GM23338 (cell line): ENCODE measurements at regions not wholly inside any gene's neighbourhood (a gene's known extent, or its start where the extent isn't known, plus 50 kb on each side); places are given as distances from the start of the nearest gene placed in this dataset.

ENCODE experiments used
- ATAC-seq: fragments of 200-7000 bp; cut with Tn5 transposase; 3 replicates; pipeline ENCODE4 v1.9.1; 2020
- DNase-seq: peaks from one replicate; pipeline ENCODE4 v3.0.0-alpha.2; 2015; ENCODE audit warnings: low spot score
- H2AFZ ChIP-seq: fragments of 200-600 bp; sonication (generic); 2 replicates; pipeline ENCODE4 v1.8.0; 2016; ENCODE audit warnings: antibody characterized with exemption, mild to moderate bottlenecking, moderate library complexity
- H3F3A ChIP-seq: fragments of 200-600 bp; sonication (generic); replicated peaks from 2 replicates; pipeline ENCODE4 v1.8.0; 2017; ENCODE audit warnings: antibody characterized with exemption, mixed run types, low read depth
- H3K27ac ChIP-seq: fragments of 200-600 bp; sonication (generic); 2 replicates; pipeline ENCODE4 v1.6.1; 2016; ENCODE audit warnings: low read depth
- H3K27me3 ChIP-seq: fragments of 200-600 bp; sonication (generic); 2 replicates; pipeline ENCODE4 v1.8.0; 2016; ENCODE audit warnings: mild to moderate bottlenecking, mixed run types, moderate library complexity; ENCODE audit not compliant: insufficient read depth
- H3K36me3 ChIP-seq: fragments of 200-600 bp; sonication (generic); 2 replicates; pipeline ENCODE4 v1.8.0; 2016; ENCODE audit warnings: mild to moderate bottlenecking; ENCODE audit not compliant: insufficient read depth
- H3K4me1 ChIP-seq: fragments of 200-600 bp; sonication (generic); 2 replicates; pipeline ENCODE4 v1.8.0; 2016; ENCODE audit warnings: mild to moderate bottlenecking, moderate library complexity; ENCODE audit not compliant: insufficient read depth
- H3K4me2 ChIP-seq: fragments of 200-600 bp; sonication (generic); 2 replicates; pipeline ENCODE4 v1.7.1; 2017; ENCODE audit warnings: mixed run types
- H3K4me3 ChIP-seq: fragments of 200-600 bp; sonication (generic); 2 replicates; pipeline ENCODE4 v1.6.1; 2016; ENCODE audit warnings: mixed run types
- H3K79me2 ChIP-seq: fragments of 200-600 bp; sonication (generic); replicated peaks from 2 replicates; pipeline ENCODE4 v1.8.0; 2017; ENCODE audit warnings: mild to moderate bottlenecking; ENCODE audit not compliant: insufficient read depth
- H3K9me2 ChIP-seq: fragments of 200-600 bp; sonication (generic); 2 replicates; pipeline ENCODE4 v1.8.0; 2017; ENCODE audit not compliant: insufficient read depth
- H4K20me1 ChIP-seq: fragments of 200-600 bp; sonication (generic); replicated peaks from 2 replicates; pipeline ENCODE4 v1.8.0; 2017; ENCODE audit warnings: mild to moderate bottlenecking; ENCODE audit not compliant: insufficient read depth
- H3K27ac Mint-ChIP-seq: 2 replicates; pipeline ENCODE4 v1.8.0; 2020; ENCODE audit warnings: inconsistent platforms, mild to moderate bottlenecking, moderate library complexity, mixed read lengths
- H3K27me3 Mint-ChIP-seq: 3 replicates; pipeline ENCODE4 v1.8.0; 2022; ENCODE audit warnings: low read depth, mild to moderate bottlenecking, moderate library complexity, mixed read lengths, inconsistent platforms; ENCODE audit not compliant: insufficient read depth, poor library complexity
- H3K36me3 Mint-ChIP-seq: 3 replicates; pipeline ENCODE4 v1.8.0; 2021; ENCODE audit warnings: low read depth, mild to moderate bottlenecking, inconsistent platforms, moderate library complexity, mixed read lengths
- H3K4me1 Mint-ChIP-seq: 3 replicates; pipeline ENCODE4 v1.8.0; 2020; ENCODE audit warnings: mild to moderate bottlenecking, inconsistent platforms, mixed read lengths
- H3K4me3 Mint-ChIP-seq: 3 replicates; pipeline ENCODE4 v1.8.0; 2021; ENCODE audit warnings: moderate library complexity, mild to moderate bottlenecking, inconsistent platforms, mixed read lengths
- H3K9me3 Mint-ChIP-seq: 3 replicates; pipeline ENCODE4 v1.8.0; 2020; ENCODE audit warnings: moderate library complexity, mild to moderate bottlenecking, inconsistent platforms, mixed read lengths
- CREB1 ChIP-seq: fragments of 250-450 bp; sonication (Bioruptor Pico); IDR thresholded peaks from 2 replicates; pipeline ENCODE4 v1.5.0; 2020; ENCODE audit warnings: low read depth, mild to moderate bottlenecking, moderate library complexity
- EZH2 ChIP-seq: fragments of 200-600 bp; sonication (generic); IDR thresholded peaks from one replicate; pipeline ENCODE4 v1.8.0; 2017; ENCODE audit warnings: antibody characterized with exemption, mild to moderate bottlenecking, low read depth; ENCODE audit not compliant: unreplicated experiment
- EZH2phosphoT487 ChIP-seq: fragments of 200-600 bp; sonication (generic); IDR thresholded peaks from one replicate; pipeline ENCODE4 v1.8.1; 2018; ENCODE audit warnings: antibody characterized with exemption; ENCODE audit not compliant: unreplicated experiment
- JUNB ChIP-seq: IDR thresholded peaks from one replicate; pipeline ENCODE4 v1.6.1; 2016; ENCODE audit warnings: antibody characterized with exemption; ENCODE audit not compliant: unreplicated experiment
- NANOG ChIP-seq: IDR thresholded peaks from 2 replicates; pipeline ENCODE4 v1.6.1; 2016; ENCODE audit warnings: antibody characterized with exemption, borderline replicate concordance
- POLR2AphosphoS5 ChIP-seq: IDR thresholded peaks from 2 replicates; pipeline ENCODE4 v1.6.1; 2016; ENCODE audit warnings: antibody characterized with exemption, low read depth
- STAT1 ChIP-seq: IDR thresholded peaks from one replicate; pipeline ENCODE4 v1.6.1; 2016; ENCODE audit warnings: antibody characterized with exemption; ENCODE audit not compliant: unreplicated experiment
- ZNF114 ChIP-seq: fragments of 250-450 bp; sonication (Bioruptor Pico); IDR thresholded peaks from 2 replicates; pipeline ENCODE4 v1.5.0; 2020; ENCODE audit warnings: mild to moderate bottlenecking, moderate library complexity
- ZNF331 ChIP-seq: fragments of 250-450 bp; sonication (Bioruptor Pico); IDR thresholded peaks from 2 replicates; pipeline ENCODE4 v1.5.0; 2020; ENCODE audit warnings: low read depth, mild to moderate bottlenecking, moderate library complexity
- TF ChIP-seq, protein P1 (sequence below): IDR thresholded peaks from one replicate; pipeline ENCODE4 v1.6.1; 2018; ENCODE audit warnings: antibody characterized with exemption; ENCODE audit not compliant: unreplicated experiment
- TF ChIP-seq, protein P2 (sequence below), 2 experiments: fragments of 200-600 bp in 1 of 2; sonication (generic) in 1 of 2; conservative IDR thresholded peaks; 2 replicates each; pipeline versions ENCODE4 v1.5.1 to v1.6.1; 2016 to 2017; ENCODE audit warnings: antibody characterized with exemption in 2 of 2, low read depth in 2 of 2, mild to moderate bottlenecking in 2 of 2, moderate library complexity in 1 of 2
- TF ChIP-seq, protein P3 (sequence below): fragments of 250-450 bp; sonication (Bioruptor Pico); IDR thresholded peaks from 2 replicates; pipeline ENCODE4 v1.5.0; 2020; ENCODE audit warnings: mild to moderate bottlenecking, moderate library complexity
- TF ChIP-seq, protein P4 (sequence below): IDR thresholded peaks from 2 replicates; pipeline ENCODE4 v1.6.1; 2016; ENCODE audit warnings: antibody characterized with exemption

DNA sequence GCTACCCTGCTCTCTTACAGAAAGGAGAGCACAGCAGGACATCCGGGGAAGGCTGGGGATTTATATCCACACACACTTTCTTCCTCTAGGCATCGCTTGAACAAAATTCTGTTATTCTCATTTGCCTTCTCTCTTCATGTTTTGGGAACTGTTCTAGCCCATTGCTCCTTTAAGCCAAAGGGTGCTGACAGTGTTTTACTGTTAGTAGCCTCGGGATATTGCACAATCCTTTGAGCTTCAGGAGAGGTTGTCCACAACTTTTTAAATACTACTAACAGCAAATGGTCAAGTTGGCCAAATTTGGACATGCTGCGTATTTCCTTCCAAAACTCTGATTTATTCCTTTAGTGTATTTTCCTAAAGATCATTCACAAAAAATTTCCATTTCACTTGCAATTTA lies 579.2 kb upstream of the RGS18 start:
- Histone ChIP-seq H3K4me2 (no peak overlapping the region), H3K9me2 (no peaks in the 10 kb centered on the region; the same call in none of the 2 replicates), H3K4me3 (no peak overlapping the region), H2AFZ (no peak overlapping the region), H3K4me1 (no peaks in the 10 kb centered on the region), H3K27me3 (no peaks in the 10 kb centered on the region), H3K36me3 (no peaks in the 10 kb centered on the region), H3F3A (no peaks in the 10 kb centered on the region), H3K79me2 (no peaks in the 10 kb centered on the region), H3K27ac (no peak overlapping the region), H4K20me1 (no peaks in the 10 kb centered on the region)
- no peaks in the 10 kb centered on the region for H3K27me3 Mint-ChIP-seq
- no peak overlapping the region for H3K4me3 Mint-ChIP-seq
- H3K9me3 Mint-ChIP-seq = no peaks in the 10 kb centered on the region
- no peaks in the 10 kb centered on the region for H3K4me1 Mint-ChIP-seq
- TF ChIP-seq, protein P1, sequence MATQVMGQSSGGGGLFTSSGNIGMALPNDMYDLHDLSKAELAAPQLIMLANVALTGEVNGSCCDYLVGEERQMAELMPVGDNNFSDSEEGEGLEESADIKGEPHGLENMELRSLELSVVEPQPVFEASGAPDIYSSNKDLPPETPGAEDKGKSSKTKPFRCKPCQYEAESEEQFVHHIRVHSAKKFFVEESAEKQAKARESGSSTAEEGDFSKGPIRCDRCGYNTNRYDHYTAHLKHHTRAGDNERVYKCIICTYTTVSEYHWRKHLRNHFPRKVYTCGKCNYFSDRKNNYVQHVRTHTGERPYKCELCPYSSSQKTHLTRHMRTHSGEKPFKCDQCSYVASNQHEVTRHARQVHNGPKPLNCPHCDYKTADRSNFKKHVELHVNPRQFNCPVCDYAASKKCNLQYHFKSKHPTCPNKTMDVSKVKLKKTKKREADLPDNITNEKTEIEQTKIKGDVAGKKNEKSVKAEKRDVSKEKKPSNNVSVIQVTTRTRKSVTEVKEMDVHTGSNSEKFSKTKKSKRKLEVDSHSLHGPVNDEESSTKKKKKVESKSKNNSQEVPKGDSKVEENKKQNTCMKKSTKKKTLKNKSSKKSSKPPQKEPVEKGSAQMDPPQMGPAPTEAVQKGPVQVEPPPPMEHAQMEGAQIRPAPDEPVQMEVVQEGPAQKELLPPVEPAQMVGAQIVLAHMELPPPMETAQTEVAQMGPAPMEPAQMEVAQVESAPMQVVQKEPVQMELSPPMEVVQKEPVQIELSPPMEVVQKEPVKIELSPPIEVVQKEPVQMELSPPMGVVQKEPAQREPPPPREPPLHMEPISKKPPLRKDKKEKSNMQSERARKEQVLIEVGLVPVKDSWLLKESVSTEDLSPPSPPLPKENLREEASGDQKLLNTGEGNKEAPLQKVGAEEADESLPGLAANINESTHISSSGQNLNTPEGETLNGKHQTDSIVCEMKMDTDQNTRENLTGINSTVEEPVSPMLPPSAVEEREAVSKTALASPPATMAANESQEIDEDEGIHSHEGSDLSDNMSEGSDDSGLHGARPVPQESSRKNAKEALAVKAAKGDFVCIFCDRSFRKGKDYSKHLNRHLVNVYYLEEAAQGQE = no peak
- TF ChIP-seq EZH2phosphoT487 (no peak), POLR2AphosphoS5 (no peak), ZNF331 (CRISPR knock-in tag) (no peak), NANOG (no peak), STAT1 (no peak), EZH2 (no peak), ZNF114 (no peak), JUNB (no peak), CREB1 (CRISPR knock-in tag) (no peak)
- TF ChIP-seq, protein P2, sequence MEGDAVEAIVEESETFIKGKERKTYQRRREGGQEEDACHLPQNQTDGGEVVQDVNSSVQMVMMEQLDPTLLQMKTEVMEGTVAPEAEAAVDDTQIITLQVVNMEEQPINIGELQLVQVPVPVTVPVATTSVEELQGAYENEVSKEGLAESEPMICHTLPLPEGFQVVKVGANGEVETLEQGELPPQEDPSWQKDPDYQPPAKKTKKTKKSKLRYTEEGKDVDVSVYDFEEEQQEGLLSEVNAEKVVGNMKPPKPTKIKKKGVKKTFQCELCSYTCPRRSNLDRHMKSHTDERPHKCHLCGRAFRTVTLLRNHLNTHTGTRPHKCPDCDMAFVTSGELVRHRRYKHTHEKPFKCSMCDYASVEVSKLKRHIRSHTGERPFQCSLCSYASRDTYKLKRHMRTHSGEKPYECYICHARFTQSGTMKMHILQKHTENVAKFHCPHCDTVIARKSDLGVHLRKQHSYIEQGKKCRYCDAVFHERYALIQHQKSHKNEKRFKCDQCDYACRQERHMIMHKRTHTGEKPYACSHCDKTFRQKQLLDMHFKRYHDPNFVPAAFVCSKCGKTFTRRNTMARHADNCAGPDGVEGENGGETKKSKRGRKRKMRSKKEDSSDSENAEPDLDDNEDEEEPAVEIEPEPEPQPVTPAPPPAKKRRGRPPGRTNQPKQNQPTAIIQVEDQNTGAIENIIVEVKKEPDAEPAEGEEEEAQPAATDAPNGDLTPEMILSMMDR (conservative IDR thresholded peaks at IDR 0.05; ENCODE audit: low read depth in 2 of 2) = no peak
- TF ChIP-seq, protein P3, sequence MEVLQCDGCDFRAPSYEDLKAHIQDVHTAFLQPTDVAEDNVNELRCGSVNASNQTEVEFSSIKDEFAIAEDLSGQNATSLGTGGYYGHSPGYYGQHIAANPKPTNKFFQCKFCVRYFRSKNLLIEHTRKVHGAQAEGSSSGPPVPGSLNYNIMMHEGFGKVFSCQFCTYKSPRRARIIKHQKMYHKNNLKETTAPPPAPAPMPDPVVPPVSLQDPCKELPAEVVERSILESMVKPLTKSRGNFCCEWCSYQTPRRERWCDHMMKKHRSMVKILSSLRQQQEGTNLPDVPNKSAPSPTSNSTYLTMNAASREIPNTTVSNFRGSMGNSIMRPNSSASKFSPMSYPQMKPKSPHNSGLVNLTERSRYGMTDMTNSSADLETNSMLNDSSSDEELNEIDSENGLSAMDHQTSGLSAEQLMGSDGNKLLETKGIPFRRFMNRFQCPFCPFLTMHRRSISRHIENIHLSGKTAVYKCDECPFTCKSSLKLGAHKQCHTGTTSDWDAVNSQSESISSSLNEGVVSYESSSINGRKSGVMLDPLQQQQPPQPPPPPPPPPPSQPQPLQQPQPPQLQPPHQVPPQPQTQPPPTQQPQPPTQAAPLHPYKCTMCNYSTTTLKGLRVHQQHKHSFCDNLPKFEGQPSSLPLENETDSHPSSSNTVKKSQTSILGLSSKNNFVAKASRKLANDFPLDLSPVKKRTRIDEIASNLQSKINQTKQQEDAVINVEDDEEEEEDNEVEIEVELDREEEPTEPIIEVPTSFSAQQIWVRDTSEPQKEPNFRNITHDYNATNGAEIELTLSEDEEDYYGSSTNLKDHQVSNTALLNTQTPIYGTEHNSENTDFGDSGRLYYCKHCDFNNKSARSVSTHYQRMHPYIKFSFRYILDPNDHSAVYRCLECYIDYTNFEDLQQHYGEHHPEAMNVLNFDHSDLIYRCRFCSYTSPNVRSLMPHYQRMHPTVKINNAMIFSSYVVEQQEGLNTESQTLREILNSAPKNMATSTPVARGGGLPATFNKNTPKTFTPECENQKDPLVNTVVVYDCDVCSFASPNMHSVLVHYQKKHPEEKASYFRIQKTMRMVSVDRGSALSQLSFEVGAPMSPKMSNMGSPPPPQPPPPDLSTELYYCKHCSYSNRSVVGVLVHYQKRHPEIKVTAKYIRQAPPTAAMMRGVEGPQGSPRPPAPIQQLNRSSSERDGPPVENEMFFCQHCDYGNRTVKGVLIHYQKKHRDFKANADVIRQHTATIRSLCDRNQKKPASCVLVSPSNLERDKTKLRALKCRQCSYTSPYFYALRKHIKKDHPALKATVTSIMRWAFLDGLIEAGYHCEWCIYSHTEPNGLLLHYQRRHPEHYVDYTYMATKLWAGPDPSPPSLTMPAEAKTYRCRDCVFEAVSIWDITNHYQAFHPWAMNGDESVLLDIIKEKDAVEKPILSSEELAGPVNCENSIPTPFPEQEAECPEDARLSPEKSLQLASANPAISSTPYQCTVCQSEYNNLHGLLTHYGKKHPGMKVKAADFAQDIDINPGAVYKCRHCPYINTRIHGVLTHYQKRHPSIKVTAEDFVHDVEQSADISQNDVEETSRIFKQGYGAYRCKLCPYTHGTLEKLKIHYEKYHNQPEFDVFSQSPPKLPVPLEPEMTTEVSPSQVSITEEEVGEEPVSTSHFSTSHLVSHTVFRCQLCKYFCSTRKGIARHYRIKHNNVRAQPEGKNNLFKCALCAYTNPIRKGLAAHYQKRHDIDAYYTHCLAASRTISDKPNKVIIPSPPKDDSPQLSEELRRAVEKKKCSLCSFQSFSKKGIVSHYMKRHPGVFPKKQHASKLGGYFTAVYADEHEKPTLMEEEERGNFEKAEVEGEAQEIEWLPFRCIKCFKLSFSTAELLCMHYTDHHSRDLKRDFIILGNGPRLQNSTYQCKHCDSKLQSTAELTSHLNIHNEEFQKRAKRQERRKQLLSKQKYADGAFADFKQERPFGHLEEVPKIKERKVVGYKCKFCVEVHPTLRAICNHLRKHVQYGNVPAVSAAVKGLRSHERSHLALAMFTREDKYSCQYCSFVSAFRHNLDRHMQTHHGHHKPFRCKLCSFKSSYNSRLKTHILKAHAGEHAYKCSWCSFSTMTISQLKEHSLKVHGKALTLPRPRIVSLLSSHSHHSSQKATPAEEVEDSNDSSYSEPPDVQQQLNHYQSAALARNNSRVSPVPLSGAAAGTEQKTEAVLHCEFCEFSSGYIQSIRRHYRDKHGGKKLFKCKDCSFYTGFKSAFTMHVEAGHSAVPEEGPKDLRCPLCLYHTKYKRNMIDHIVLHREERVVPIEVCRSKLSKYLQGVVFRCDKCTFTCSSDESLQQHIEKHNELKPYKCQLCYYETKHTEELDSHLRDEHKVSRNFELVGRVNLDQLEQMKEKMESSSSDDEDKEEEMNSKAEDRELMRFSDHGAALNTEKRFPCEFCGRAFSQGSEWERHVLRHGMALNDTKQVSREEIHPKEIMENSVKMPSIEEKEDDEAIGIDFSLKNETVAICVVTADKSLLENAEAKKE (CRISPR knock-in tag) = no peak
- TF ChIP-seq, protein P4, sequence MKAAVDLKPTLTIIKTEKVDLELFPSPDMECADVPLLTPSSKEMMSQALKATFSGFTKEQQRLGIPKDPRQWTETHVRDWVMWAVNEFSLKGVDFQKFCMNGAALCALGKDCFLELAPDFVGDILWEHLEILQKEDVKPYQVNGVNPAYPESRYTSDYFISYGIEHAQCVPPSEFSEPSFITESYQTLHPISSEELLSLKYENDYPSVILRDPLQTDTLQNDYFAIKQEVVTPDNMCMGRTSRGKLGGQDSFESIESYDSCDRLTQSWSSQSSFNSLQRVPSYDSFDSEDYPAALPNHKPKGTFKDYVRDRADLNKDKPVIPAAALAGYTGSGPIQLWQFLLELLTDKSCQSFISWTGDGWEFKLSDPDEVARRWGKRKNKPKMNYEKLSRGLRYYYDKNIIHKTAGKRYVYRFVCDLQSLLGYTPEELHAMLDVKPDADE = no peak
- no peak overlapping the region for H3K27ac Mint-ChIP-seq
- ATAC-seq = no peak
- H3K36me3 Mint-ChIP-seq = 0 out of 3 replicates have a peak, but pooled peaks cover 4% of the 10 kb centered on the region
- DNase-seq = no peak
